H1 (cell line): ENCODE measurements at regions not wholly inside any gene's neighbourhood (a gene's known extent, or its start where the extent isn't known, plus 50 kb on each side); places are given as distances from the start of the nearest gene placed in this dataset.
"Not testable (repeated sequence)": the region's sequence is repeated elsewhere in the genome, so short reads cannot be mapped to it uniquely, and the experiment has no call there.

Experiments used
- CTCF ChIA-PET: fragments of 300-600 bp; sonication (Branson Sonifier 250); formaldehyde crosslinking; loops from one replicate; lab custom pipeline; 2021; ENCODE audit not compliant: partially characterized antibody; lab: Charles Lee
- POLR2A ChIA-PET: fragments of 300-600 bp; sonication (Branson Sonifier 250); formaldehyde crosslinking; loops from one replicate; lab custom pipeline; 2021; ENCODE audit warnings: inconsistent platforms; ENCODE audit not compliant: partially characterized antibody; lab: Charles Lee
- DNase-seq, 2 experiments: peaks; one replicate each; pipeline versions ENCODE4 v3.0.0 to v3.0.0-alpha.2; 2010 to 2022; ENCODE audit warnings: low spot score in 2 of 2, low read depth in 1 of 2, mixed read lengths in 1 of 2
- FAIRE-seq: peaks from 2 replicates; lab custom pipeline; 2011; peaks lifted over from hg19 to GRCh38; lab: Jason Lieb, UNC
- H2AFZ ChIP-seq: 2 replicates; pipeline ENCODE4 v1.8.1; 2012; ENCODE audit warnings: low read length, inconsistent platforms
- H2AK5ac ChIP-seq: 2 replicates; pipeline ENCODE4 v1.6.1; 2013; ENCODE audit warnings: low read depth, low read length
- H2BK120ac ChIP-seq: replicated peaks from 2 replicates; pipeline ENCODE3; 2013; ENCODE audit warnings: low read depth, low read length, inconsistent platforms
- H2BK12ac ChIP-seq: 2 replicates; pipeline ENCODE4 v1.6.1; 2013; ENCODE audit warnings: low read depth, low read length
- H2BK15ac ChIP-seq: 2 replicates; pipeline ENCODE4 v1.6.1; 2013; ENCODE audit warnings: low read length
- H2BK20ac ChIP-seq: 2 replicates; pipeline ENCODE4 v1.6.1; 2013; ENCODE audit warnings: low read length
- H2BK5ac ChIP-seq: 2 replicates; pipeline ENCODE4 v1.6.1; 2013; ENCODE audit warnings: low read depth, low read length
- H3K14ac ChIP-seq: 2 replicates; pipeline ENCODE4 v1.6.1; 2013; ENCODE audit warnings: inconsistent platforms; ENCODE audit not compliant: insufficient read length
- H3K18ac ChIP-seq: 2 replicates; pipeline ENCODE4 v1.6.1; 2013; ENCODE audit warnings: low read length; ENCODE audit errors: extremely low read depth
- H3K23ac ChIP-seq: 2 replicates; pipeline ENCODE4 v1.6.1; 2013; ENCODE audit warnings: inconsistent platforms; ENCODE audit not compliant: insufficient read length
- H3K23me2 ChIP-seq: 2 replicates; pipeline ENCODE4 v1.6.1; 2013; ENCODE audit warnings: low read depth, low read length
- H3K27ac ChIP-seq: 2 replicates; pipeline ENCODE4 v1.6.1; 2011; ENCODE audit warnings: low read depth, low read length, inconsistent platforms
- H3K27me3 ChIP-seq, 4 experiments: replicated peaks in 1 of 4; 1 replicate in 1 of 4; 2 replicates in 3 of 4; pipeline versions ENCODE4 v1.6.1 to v1.8.1; 2011 to 2013; ENCODE audit warnings: low read length in 3 of 4, mild to moderate bottlenecking in 3 of 4, inconsistent platforms in 2 of 4, mixed read lengths in 2 of 4, moderate library complexity in 1 of 4; ENCODE audit not compliant: control insufficient read depth in 3 of 4, insufficient read depth in 3 of 4; ENCODE audit errors: extremely low read depth in 1 of 4
- H3K36me3 ChIP-seq, 4 experiments: 2 replicates each; pipeline versions ENCODE4 v1.6.1 to v1.8.1; 2011 to 2013; ENCODE audit warnings: mild to moderate bottlenecking in 4 of 4, low read length in 3 of 4, moderate library complexity in 2 of 4, control low read depth in 1 of 4, inconsistent platforms in 1 of 4; ENCODE audit not compliant: insufficient read depth in 4 of 4, control insufficient read depth in 2 of 4
- H3K4ac ChIP-seq: replicated peaks from 2 replicates; pipeline ENCODE3; 2013; ENCODE audit warnings: low read length, low read depth, mixed read lengths, inconsistent platforms; ENCODE audit not compliant: insufficient read length
- H3K4me1 ChIP-seq, 4 experiments: replicated peaks in 1 of 4; 1 replicate in 1 of 4; 2 replicates in 3 of 4; pipeline versions ENCODE4 v1.6.1 to v1.8.1; 2011 to 2013; ENCODE audit warnings: low read length in 3 of 4, inconsistent platforms in 2 of 4, mixed read lengths in 1 of 4; ENCODE audit not compliant: insufficient read depth in 4 of 4, control insufficient read depth in 3 of 4
- H3K4me2 ChIP-seq, 2 experiments: 2 replicates each; pipeline versions ENCODE4 v1.6.1 to v1.8.1; 2011 to 2013; ENCODE audit warnings: low read depth in 2 of 2, low read length in 2 of 2, control low read depth in 1 of 2, inconsistent platforms in 1 of 2, mild to moderate bottlenecking in 1 of 2; ENCODE audit not compliant: insufficient read depth in 1 of 2
- H3K4me3 ChIP-seq, 4 experiments: fragments of 200-600, 300-600 bp in 1 of 4; sonication (generic), shearing (Covaris generic), sonication (Bioruptor Twin) in 1 of 4; 2 replicates each; pipeline versions ENCODE4 v1.5.1 to v1.8.1; 2011 to 2016; ENCODE audit warnings: low read length in 4 of 4, low read depth in 3 of 4, control low read depth in 2 of 4, inconsistent platforms in 2 of 4, mild to moderate bottlenecking in 2 of 4, mixed read lengths in 1 of 4, moderate library complexity in 1 of 4; ENCODE audit not compliant: insufficient read depth in 2 of 4; ENCODE audit errors: extremely low read depth in 1 of 4
- H3K56ac ChIP-seq: replicated peaks from 2 replicates; pipeline ENCODE3; 2013; ENCODE audit warnings: low read depth, mild to moderate bottlenecking, mixed read lengths, low read length, inconsistent platforms; ENCODE audit not compliant: insufficient read length
- H3K79me1 ChIP-seq: 2 replicates; pipeline ENCODE4 v1.6.1; 2013; ENCODE audit warnings: low read depth, low read length, control low read depth
- H3K79me2 ChIP-seq, 2 experiments: 2 replicates each; pipeline versions ENCODE4 v1.6.1 to v1.8.1; 2012 to 2013; ENCODE audit warnings: low read length in 2 of 2, mild to moderate bottlenecking in 2 of 2, inconsistent platforms in 1 of 2; ENCODE audit not compliant: insufficient read depth in 2 of 2, control insufficient read depth in 1 of 2
- H3K9ac ChIP-seq, 4 experiments: replicated peaks in 1 of 4; 1 replicate in 1 of 4; 2 replicates in 3 of 4; pipeline versions ENCODE4 v1.6.1 to v1.8.1; 2011 to 2013; ENCODE audit warnings: low read depth in 3 of 4, low read length in 3 of 4, control low read depth in 2 of 4, mild to moderate bottlenecking in 2 of 4, moderate library complexity in 2 of 4, inconsistent platforms in 1 of 4; ENCODE audit errors: extremely low read depth in 1 of 4
- H3K9me3 ChIP-seq, 2 experiments: 2 replicates each; pipeline versions ENCODE4 v1.6.1 to v1.8.1; 2012 to 2013; ENCODE audit warnings: mild to moderate bottlenecking in 2 of 2, moderate library complexity in 2 of 2, control low read depth in 1 of 2, inconsistent platforms in 1 of 2, low read depth in 1 of 2, low read length in 1 of 2, mixed read lengths in 1 of 2; ENCODE audit not compliant: insufficient read depth in 2 of 2
- H4K20me1 ChIP-seq, 2 experiments: replicated peaks in 1 of 2; 2 replicates each; pipeline versions ENCODE3 to v1.8.1; 2011 to 2013; ENCODE audit warnings: inconsistent platforms in 2 of 2, low read length in 2 of 2, mild to moderate bottlenecking in 1 of 2; ENCODE audit not compliant: insufficient read depth in 2 of 2, control insufficient read depth in 1 of 2
- H4K5ac ChIP-seq: 2 replicates; pipeline ENCODE4 v1.6.1; 2013; ENCODE audit warnings: low read length, low read depth, mixed read lengths, inconsistent platforms; ENCODE audit not compliant: insufficient read length
- H4K8ac ChIP-seq: 2 replicates; pipeline ENCODE4 v1.8.0; 2013; ENCODE audit warnings: mild to moderate bottlenecking, moderate library complexity, low read length, inconsistent platforms; ENCODE audit not compliant: insufficient read depth; ENCODE audit errors: extremely low read depth
- H4K91ac ChIP-seq: replicated peaks from 2 replicates; pipeline ENCODE3; 2013; ENCODE audit warnings: low read length, mixed read lengths, inconsistent platforms; ENCODE audit not compliant: insufficient read length
- WGBS, 2 experiments: shearing (Covaris generic) in 1 of 2; methylation state at CpG; one replicate each; pipeline versions ENCODE4 v1.1.6 to v1.1.7; 2013 to 2015; ENCODE audit warnings: low lambda C conversion rate in 2 of 2, mixed read lengths in 2 of 2, inconsistent platforms in 1 of 2, low coverage in 1 of 2, missing lambda C conversion rate in 1 of 2; ENCODE audit not compliant: insufficient replicate concordance in 2 of 2, insufficient coverage in 1 of 2, insufficient read length in 1 of 2; ENCODE audit errors: extremely low coverage in 1 of 2, missing lambda C conversion rate in 1 of 2; 5-methylcytosine and 5-hydroxymethylcytosine counted together

DNA sequence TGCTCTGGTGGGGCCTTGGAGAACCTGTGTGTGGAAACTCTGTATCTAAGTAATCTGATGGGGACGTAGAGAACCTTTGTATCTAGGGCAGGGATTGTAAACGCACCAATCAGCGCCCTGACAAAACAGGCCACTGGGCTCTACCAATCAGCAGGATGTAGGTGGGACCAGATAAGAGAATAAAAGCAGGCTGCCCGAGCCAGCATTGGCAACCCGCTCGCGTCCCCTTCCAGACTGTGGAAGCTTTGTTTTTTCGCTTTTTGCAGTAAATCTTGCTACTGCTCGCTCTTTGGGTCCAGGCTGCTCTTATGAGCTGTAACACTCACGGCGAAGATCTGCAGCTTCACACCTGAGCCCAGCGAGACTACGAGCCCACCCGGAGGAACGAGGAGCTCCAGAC is 299.3 kb downstream of the SLC7A11 start:
- CTCF ChIA-PET, H2BK20ac ChIP-seq, H3K79me2 ChIP-seq, H3K27ac ChIP-seq, H4K5ac ChIP-seq, H3K27me3 ChIP-seq, H3K23ac ChIP-seq, H2BK12ac ChIP-seq, H2AK5ac ChIP-seq, H3K23me2 ChIP-seq, H4K91ac ChIP-seq, H3K4me2 ChIP-seq, H3K4me1 ChIP-seq, H2BK120ac ChIP-seq, H3K4ac ChIP-seq, H3K14ac ChIP-seq, H3K9ac ChIP-seq, FAIRE-seq, H2BK5ac ChIP-seq, H2AFZ ChIP-seq, H3K79me1 ChIP-seq, H3K18ac ChIP-seq, H4K20me1 ChIP-seq, H3K4me3 ChIP-seq, DNase-seq, H2BK15ac ChIP-seq, H3K36me3 ChIP-seq, H4K8ac ChIP-seq, H3K9me3 ChIP-seq, H3K56ac ChIP-seq, POLR2A ChIA-PET: not testable (repeated sequence)
- 96% methylated on average over 14 of the region's 15 CpGs; no CpG with 5 or more reads in 1 of the 2 experiments for WGBS, 2 experiments

GRCh38 chr4:137942015-137942515 is 300.1 kb downstream of the SLC7A11 start:
- H2AK5ac ChIP-seq, H3K23ac ChIP-seq, H3K14ac ChIP-seq, H3K79me1 ChIP-seq, H3K4me1 ChIP-seq, H4K91ac ChIP-seq, H3K4ac ChIP-seq, H3K23me2 ChIP-seq, H2BK5ac ChIP-seq, H3K4me3 ChIP-seq, H3K79me2 ChIP-seq, POLR2A ChIA-PET, H2BK120ac ChIP-seq, H3K18ac ChIP-seq, H2BK15ac ChIP-seq, FAIRE-seq, H4K20me1 ChIP-seq, H3K4me2 ChIP-seq, H2AFZ ChIP-seq, H2BK20ac ChIP-seq, H3K27ac ChIP-seq, H3K9ac ChIP-seq, H3K9me3 ChIP-seq, H3K56ac ChIP-seq, H4K8ac ChIP-seq, H3K36me3 ChIP-seq, H3K27me3 ChIP-seq, H4K5ac ChIP-seq, DNase-seq, CTCF ChIA-PET, H2BK12ac ChIP-seq: not testable (repeated sequence)
- WGBS, 2 experiments, result 99% methylated on average over 19 of the region's 32 CpGs; no CpG with 5 or more reads in 1 of the 2 experiments
